NCI-H2171 (cell line): ENCODE measurements at regions not wholly inside any gene's neighbourhood (a gene's known extent, or its start where the extent isn't known, plus 50 kb on each side); places are given as distances from the start of the nearest gene placed in this dataset.
"Not testable (repeated sequence)": the region's sequence is repeated elsewhere in the genome, so short reads cannot be mapped to it uniquely, and the experiment has no call there.

Experiments used
- DNase-seq: peaks from one replicate; lab custom pipeline; 2025; lab: John Stamatoyannopoulos, UW

DNA sequence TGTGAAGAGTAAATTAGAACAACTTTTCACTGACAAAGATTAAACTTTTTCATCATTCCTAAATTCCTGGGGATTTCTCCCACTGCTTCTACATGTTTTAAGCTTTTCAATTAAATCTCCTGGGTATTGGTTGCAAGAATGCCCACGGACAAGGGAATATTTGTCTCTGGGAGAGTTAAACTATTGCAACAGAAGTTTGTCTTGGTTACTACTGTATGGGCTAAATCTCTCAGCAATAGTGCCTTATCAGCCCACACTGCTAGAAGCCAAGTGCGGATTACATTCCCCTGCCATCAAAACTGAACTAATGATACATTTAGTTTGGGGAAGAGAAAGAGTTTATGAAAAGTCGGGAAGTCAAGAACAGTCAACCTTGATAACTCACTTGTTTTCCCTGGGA is 528.2 kb upstream of the C9orf72 start:
- DNase-seq: no peak

- no peak for DNase-seq
Observed at GRCh38 chr9:28105001-28105400, 531.7 kb upstream of the C9orf72 start.

GRCh38 chr9:28120184-28120583 is 546.9 kb upstream of the C9orf72 start:
- no peak for DNase-seq

- no peak for DNase-seq
Observed at GRCh38 chr9:28120626-28121025, 547.3 kb upstream of the C9orf72 start.

DNA sequence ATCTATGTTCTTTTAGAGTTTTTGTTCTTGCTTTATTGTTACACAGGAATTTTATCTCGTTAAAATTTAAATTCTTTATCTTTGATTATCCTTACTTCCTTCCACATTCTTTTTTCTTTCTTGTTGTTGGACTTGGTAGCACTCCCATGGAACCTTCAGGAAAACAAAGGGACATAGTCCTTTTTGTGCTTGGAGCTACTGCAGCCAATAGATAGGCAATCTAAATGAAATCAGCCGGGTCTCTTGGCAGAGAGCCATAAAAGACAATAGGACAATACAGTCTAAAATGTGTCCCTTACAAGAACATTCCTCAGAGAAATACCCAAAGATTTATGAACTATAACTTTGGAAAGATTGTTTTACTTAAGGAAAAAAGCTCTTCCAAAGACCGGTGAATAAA is 548.1 kb upstream of the C9orf72 start:
- DNase-seq: no peak

DNA sequence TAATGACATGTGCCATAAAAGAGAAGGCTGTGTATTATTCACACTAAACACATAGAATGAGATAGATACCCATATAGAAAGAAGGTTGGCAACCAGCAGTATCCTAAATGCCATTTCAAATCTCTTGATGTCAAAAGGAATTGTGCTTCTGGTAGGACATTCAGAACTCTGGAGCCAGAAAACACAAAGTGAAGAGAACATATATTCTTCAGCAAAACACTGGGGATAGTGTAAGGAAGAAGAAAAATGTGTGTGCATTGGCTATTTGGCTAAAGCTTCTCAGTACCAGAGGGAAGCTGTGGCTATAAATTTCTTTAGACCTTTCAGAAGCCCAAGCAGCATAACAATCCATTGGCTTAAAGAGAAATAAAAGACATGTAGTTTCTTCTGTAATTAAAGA is 551.6 kb upstream of the C9orf72 start:
- no peak for DNase-seq

GRCh38 chr9:28127101-28127500 is 553.8 kb upstream of the C9orf72 start:
- no peak for DNase-seq

GRCh38 chr9:28134446-28134976 is 561.2 kb upstream of the C9orf72 start:
- DNase-seq: no peak

- DNase-seq: no peak
Observed at GRCh38 chr9:28135549-28135948, 562.3 kb upstream of the C9orf72 start.

DNA sequence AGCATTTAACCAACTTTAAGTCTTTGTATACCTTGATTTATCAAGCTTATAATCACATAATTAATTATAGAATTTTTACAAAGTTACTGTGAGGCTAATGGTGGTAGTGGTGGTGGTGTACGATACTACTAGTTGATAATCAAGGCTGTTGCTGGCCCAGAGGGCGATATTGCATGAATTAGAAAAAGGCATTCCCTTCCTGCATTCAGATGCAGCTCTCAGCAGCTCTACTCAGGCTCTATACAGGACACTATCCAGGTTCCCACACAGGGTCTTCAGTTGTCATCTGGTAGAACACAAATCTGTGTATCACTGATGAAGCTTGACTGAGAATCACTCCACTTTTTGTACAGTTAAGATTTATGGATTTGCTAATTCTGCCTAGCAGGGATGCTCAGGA is 562.8 kb upstream of the C9orf72 start:
- no peak for DNase-seq

- DNase-seq: not testable (repeated sequence)
Observed at GRCh38 chr9:28147430-28147829, 574.1 kb upstream of the C9orf72 start.

DNA sequence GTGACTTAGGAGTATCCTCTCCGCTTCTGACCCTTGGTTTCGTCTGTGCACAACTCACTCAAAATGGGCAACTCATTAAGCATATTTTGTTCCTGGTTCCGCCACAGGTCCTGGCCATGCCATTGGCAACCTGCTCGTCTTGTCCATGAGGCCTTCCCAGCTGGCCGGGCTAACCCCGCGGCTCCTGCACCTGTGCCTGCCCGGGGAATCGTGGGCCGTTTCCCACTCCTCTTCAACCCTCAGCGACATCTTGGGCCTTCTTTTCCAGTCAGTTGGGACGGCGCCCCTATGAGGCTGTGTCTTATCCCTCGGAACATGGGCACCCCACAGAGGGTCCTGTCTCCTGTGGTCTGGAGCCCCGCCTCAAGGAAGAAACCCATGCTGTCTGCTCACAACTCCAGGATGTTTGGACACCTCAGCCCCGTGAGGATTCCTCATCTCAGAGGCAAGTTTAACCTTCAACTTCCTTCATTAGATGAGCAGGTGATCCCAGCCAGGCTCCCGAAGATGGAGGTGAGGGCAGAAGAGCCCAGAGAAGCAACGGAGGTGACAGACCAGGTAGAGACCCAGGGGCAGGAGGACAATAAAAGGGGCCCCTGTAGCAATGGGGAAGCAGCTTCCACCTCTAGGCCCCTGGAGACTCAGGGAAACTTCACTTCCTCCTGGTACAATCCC is 574.8 kb upstream of the C9orf72 start:
- not testable (repeated sequence) for DNase-seq

- DNase-seq: not testable (repeated sequence)
Observed at GRCh38 chr9:28149361-28150050, 576.2 kb upstream of the C9orf72 start.

GRCh38 chr9:28155067-28155466 is 581.8 kb upstream of the C9orf72 start:
- no peak for DNase-seq

- no peak for DNase-seq
Observed at GRCh38 chr9:28155671-28156070, 582.4 kb upstream of the C9orf72 start.

DNA sequence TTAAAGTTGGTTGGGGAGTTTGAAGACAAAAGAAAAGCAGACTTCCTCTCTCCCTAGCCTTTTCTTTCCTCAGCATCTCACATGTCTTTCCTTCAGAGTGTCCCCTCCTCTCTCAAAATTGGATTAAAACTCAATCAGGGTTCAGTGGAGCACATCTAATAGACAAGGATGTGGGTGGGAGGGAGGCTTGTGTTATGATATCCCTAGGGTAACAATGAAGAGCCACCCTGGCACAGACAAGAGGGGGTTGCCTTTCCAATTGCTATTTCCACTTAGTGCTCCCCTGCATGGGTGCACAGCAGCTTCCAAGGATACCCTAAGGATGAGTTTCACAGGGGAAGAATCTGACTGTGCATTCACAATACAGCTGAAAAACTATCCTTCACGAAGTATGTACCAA is 585.2 kb upstream of the C9orf72 start:
- no peak for DNase-seq

DNA sequence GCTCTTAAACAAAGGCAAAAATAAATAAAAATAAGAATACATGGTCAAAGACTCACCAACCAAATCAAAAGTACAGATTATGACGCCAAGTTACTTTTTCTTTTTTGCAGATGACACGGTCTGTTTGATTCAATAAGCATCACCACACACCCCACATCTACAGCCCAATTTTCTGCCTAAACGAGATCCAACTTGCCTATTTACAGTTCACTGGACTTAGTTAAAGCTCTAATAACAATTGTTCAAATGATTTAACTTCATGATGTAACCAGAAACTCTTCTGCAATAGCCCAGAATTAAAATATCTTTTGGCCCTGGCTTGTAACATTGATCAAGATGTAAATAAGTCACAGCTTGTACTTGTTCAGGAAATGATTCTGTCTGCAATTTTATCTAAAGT is 590.3 kb upstream of the C9orf72 start:
- DNase-seq: no peak

DNA sequence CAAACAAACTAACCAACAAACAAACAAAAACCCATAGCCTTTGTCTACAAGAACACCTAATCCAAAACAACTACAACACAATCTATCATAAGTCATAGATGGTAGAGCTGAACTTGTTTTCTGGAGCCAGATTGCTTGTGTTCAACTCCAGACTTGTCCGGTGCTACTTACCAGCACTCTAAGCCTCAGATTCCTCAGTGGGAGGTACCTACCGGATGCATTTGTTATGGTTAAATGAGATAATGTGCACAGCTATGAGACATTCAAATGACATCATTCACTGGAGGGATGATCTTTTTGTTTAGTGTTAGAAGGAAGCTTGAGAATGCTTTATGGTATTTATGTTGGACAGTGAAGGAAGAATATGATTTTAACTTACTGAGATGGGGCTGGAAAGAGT is 592.9 kb upstream of the C9orf72 start:
- DNase-seq: no peak

GRCh38 chr9:28177142-28177541 is 603.9 kb upstream of the C9orf72 start:
- no peak for DNase-seq

DNA sequence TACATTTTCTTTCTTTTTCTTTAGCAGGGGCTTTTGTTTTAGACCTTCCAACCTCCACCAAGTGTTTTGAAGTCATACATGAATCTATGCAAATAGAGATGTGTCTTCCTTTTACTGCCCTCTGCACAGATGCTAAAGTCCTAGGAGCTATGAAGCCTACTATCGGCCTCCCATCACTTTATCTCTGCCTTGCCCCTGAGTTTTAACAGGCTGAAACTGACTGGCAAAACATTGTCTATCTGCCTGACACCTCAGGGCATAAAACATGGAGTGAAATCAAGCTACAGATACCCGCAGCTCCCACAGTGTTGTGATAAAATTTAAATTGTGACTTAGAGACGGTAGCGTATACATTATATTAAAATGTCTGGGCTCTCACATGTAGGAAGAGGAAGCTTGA is 604.6 kb upstream of the C9orf72 start:
- no peak for DNase-seq

GRCh38 chr9:28179893-28180292 is 606.6 kb upstream of the C9orf72 start:
- DNase-seq: no peak

DNA sequence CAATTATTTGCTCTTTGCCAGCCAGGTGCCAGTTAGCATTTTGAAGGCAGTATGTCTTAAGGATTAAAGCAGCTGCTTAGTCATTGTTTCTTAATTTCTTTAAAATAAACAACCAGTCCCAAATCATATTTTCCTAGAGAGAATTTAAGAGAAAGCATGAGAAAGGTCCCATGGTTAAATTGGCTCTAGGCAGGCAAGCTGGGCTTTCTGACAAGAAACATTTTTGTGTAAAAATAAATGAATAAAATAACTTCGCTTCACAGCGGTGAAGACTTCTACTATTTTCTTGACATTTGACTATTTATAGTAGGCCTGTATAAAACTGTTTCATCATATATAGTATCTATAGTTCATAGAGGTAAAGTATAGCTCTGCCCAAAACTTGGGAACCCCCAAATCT is 617.7 kb upstream of the C9orf72 start:
- DNase-seq: no peak

DNA sequence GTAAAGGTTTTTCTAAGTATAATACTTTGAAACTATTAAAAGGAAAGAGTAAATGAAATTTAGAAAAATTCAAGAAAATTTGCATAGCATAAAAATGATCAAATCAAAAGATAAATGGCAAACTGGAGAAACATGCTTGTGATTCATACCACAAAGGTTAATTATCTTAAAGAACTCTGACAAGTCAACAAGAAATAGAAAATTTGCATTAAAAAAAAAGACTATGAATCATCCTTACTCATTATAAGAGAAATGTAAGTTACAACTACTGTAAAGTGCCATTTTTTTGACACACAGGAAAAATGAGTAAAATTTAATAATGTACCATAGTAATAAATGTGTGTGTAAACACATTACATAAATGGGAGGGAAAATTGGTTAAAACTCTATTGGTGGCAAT is 624.4 kb upstream of the C9orf72 start:
- DNase-seq: no peak

- no peak for DNase-seq
Observed at GRCh38 chr9:28203036-28203435, 629.8 kb upstream of the C9orf72 start.
